HL-60 (cell line): ENCODE measurements at regions not wholly inside any gene's neighbourhood (a gene's known extent, or its start where the extent isn't known, plus 50 kb on each side); places are given as distances from the start of the nearest gene placed in this dataset.

ENCODE experiments used
- DNase-seq, 2 experiments: peaks; one replicate each; pipeline ENCODE4 v3.0.0-alpha.2; 2010 to 2020; ENCODE audit warnings: low read depth in 1 of 2, low spot score in 1 of 2
- H3K27ac ChIP-seq: fragments of 250-450 bp; sonication (Bioruptor Pico); replicated peaks from 2 replicates; pipeline ENCODE4 v1.5.1; 2020; ENCODE audit warnings: mild to moderate bottlenecking, moderate library complexity
- H3K27me3 ChIP-seq: fragments of 250-450 bp; sonication (Bioruptor Pico); 2 replicates; pipeline ENCODE4 v1.5.1; 2021; ENCODE audit warnings: mild to moderate bottlenecking, moderate library complexity; ENCODE audit not compliant: insufficient read depth, poor library complexity, severe bottlenecking
- H3K4me3 ChIP-seq: replicated peaks from 2 replicates; pipeline ENCODE4 v1.5.1; 2011; ENCODE audit warnings: mild to moderate bottlenecking, control low read depth, low read length; ENCODE audit not compliant: insufficient read depth
- CTCF ChIP-seq: IDR thresholded peaks from one replicate; pipeline ENCODE4 v1.5.1; 2011; ENCODE audit warnings: low read length, control low read depth, inconsistent platforms; ENCODE audit not compliant: insufficient read depth
- GABPA ChIP-seq: IDR thresholded peaks from 2 replicates; pipeline ENCODE4 v1.6.1; 2012; ENCODE audit warnings: low read depth
- POLR2AphosphoS5 ChIP-seq: IDR thresholded peaks from 2 replicates; pipeline ENCODE4 v1.6.1; 2012; ENCODE audit warnings: low read depth
- REST ChIP-seq: IDR thresholded peaks from 2 replicates; pipeline ENCODE4 v1.6.1; 2012; ENCODE audit warnings: low read depth; ENCODE audit not compliant: insufficient replicate concordance
- SPI1 ChIP-seq: IDR thresholded peaks from 2 replicates; pipeline ENCODE4 v1.6.1; 2012; ENCODE audit warnings: low read depth, mild to moderate bottlenecking, borderline replicate concordance

GRCh38 chr6:14060971-14061370 lies 56.6 kb upstream of the CD83 start:
- H3K27me3 ChIP-seq, result peaks cover 5% of the 10 kb centered on the region
- DNase-seq, result no peak
- TF ChIP-seq CTCF (no peak), REST (no peak), POLR2AphosphoS5 (no peak), GABPA (no peak), SPI1 (no peak)
- H3K4me3 ChIP-seq, result no peak overlapping the region
- H3K27ac ChIP-seq, result no peak overlapping the region

GRCh38 chr6:14061643-14062042 lies 55.9 kb upstream of the CD83 start:
- H3K4me3 ChIP-seq, result no peak overlapping the region
- peaks cover 5% of the 10 kb centered on the region for H3K27me3 ChIP-seq
- H3K27ac ChIP-seq, result no peak overlapping the region
- no peak for TF ChIP-seq CTCF
- TF ChIP-seq SPI1, result no peak
- no peak for TF ChIP-seq REST
- TF ChIP-seq GABPA, result no peak
- no peak for TF ChIP-seq POLR2AphosphoS5
- no peak for DNase-seq

GRCh38 chr6:14062345-14063029 lies 55.1 kb upstream of the CD83 start:
- no peak for TF ChIP-seq POLR2AphosphoS5
- no peak overlapping the region for H3K4me3 ChIP-seq
- H3K27me3 ChIP-seq, result peaks cover 5% of the 10 kb centered on the region
- no peak for DNase-seq
- no peak overlapping the region for H3K27ac ChIP-seq

- TF ChIP-seq REST (no peak), GABPA (no peak), SPI1 (no peak), POLR2AphosphoS5 (no peak), CTCF (no peak)
- H3K27ac ChIP-seq, result no peak overlapping the region
- DNase-seq, result no peak
Measured at GRCh38 chr6:14063756-14064155, 53.8 kb upstream of the CD83 start.

More at GRCh38 chr6:14063756-14064155, 53.8 kb upstream of the CD83 start:
- no peak overlapping the region for H3K4me3 ChIP-seq
- peaks cover 5% of the 10 kb centered on the region for H3K27me3 ChIP-seq
